Liver (tissue), 9 donors: ENCODE measurements at regions not wholly inside any gene's neighbourhood (a gene's known extent, or its start where the extent isn't known, plus 50 kb on each side); places are given as distances from the start of the nearest gene placed in this dataset. TPM values are rescaled to one million over a fixed set of nuclear protein-coding genes. Genes with fewer than 3 reads are reported as not detected.
A peak's percentile ranks its signal among the peaks of the same experiment; 100 is the strongest.

Source experiments
- DNase-seq: peaks from one replicate; pipeline ENCODE4 v3.0.0-alpha.2; 2017; ENCODE audit warnings: low spot score
- H3K27ac ChIP-seq, 2 donors: one replicate each; pipeline ENCODE4 v1.7.0; 2013; ENCODE audit warnings: inconsistent platforms in 2 of 2, low read length in 2 of 2, control low read depth in 1 of 2, low read depth in 1 of 2, mild to moderate bottlenecking in 1 of 2
- H3K27me3 ChIP-seq, 4 donors: one replicate each; pipeline versions ENCODE4 v1.6.1 to v1.7.0; 2013; ENCODE audit warnings: low read length in 3 of 4, inconsistent platforms in 1 of 4, mild to moderate bottlenecking in 1 of 4, moderate library complexity in 1 of 4; ENCODE audit not compliant: control insufficient read depth in 4 of 4, insufficient read depth in 4 of 4
- H3K36me3 ChIP-seq, 4 donors: one replicate each; pipeline versions ENCODE4 v1.6.1 to v1.7.0; 2013; ENCODE audit warnings: low read length in 3 of 4, mild to moderate bottlenecking in 3 of 4, low read depth in 1 of 4, moderate library complexity in 1 of 4; ENCODE audit not compliant: control insufficient read depth in 4 of 4, insufficient read depth in 3 of 4
- H3K4me1 ChIP-seq, 4 donors: one replicate each; pipeline versions ENCODE4 v1.6.1 to v1.7.0; 2013; ENCODE audit warnings: low read length in 3 of 4, mild to moderate bottlenecking in 3 of 4, moderate library complexity in 1 of 4; ENCODE audit not compliant: control insufficient read depth in 4 of 4, insufficient read depth in 4 of 4
- H3K4me3 ChIP-seq, 3 donors: one replicate each; pipeline versions ENCODE4 v1.6.1 to v1.7.0; 2013; ENCODE audit warnings: low read length in 3 of 3, control low read depth in 1 of 3, low read depth in 1 of 3, mild to moderate bottlenecking in 1 of 3
- H3K9ac ChIP-seq, 2 donors: one replicate each; pipeline ENCODE4 v1.7.0; 2013; ENCODE audit warnings: low read length in 2 of 2, mild to moderate bottlenecking in 2 of 2, moderate library complexity in 2 of 2, control low read depth in 1 of 2, low read depth in 1 of 2
- H3K9me3 ChIP-seq, 4 donors: one replicate each; pipeline versions ENCODE4 v1.6.1 to v1.7.0; 2013; ENCODE audit warnings: low read length in 3 of 4; ENCODE audit not compliant: control insufficient read depth in 4 of 4
- EGR1 ChIP-seq, 2 donors: IDR thresholded peaks; 2 replicates each; pipeline ENCODE4 v1.6.1; 2016 to 2018; ENCODE audit warnings: antibody characterized with exemption in 2 of 2, low read depth in 2 of 2
- FOXA1 ChIP-seq: IDR thresholded peaks from 2 replicates; pipeline ENCODE4 v1.6.1; 2016; ENCODE audit warnings: antibody characterized with exemption
- FOXA2 ChIP-seq: IDR thresholded peaks from 2 replicates; pipeline ENCODE4 v1.6.1; 2016; ENCODE audit warnings: antibody characterized with exemption
- GABPA ChIP-seq, 2 donors: IDR thresholded peaks in 1 of 2; conservative IDR thresholded peaks in 1 of 2; 2 replicates each; pipeline ENCODE4 v1.6.1; 2016; ENCODE audit warnings: antibody characterized with exemption in 2 of 2, mild to moderate bottlenecking in 1 of 2, moderate library complexity in 1 of 2
- HNF4A ChIP-seq, 2 donors: conservative IDR thresholded peaks; 2 replicates each; pipeline ENCODE4 v1.6.1; 2016; ENCODE audit warnings: antibody characterized with exemption in 2 of 2, mild to moderate bottlenecking in 2 of 2
- HNF4G ChIP-seq: IDR thresholded peaks from 2 replicates; pipeline ENCODE4 v1.6.1; 2016; ENCODE audit warnings: antibody characterized with exemption
- JUND ChIP-seq, 2 donors: IDR thresholded peaks; 2 replicates each; pipeline ENCODE4 v1.6.1; 2016; ENCODE audit warnings: antibody characterized with exemption in 2 of 2
- NR2F2 ChIP-seq: IDR thresholded peaks from 2 replicates; pipeline ENCODE4 v1.6.1; 2016; ENCODE audit warnings: antibody characterized with exemption
- RAD21 ChIP-seq, 2 donors: IDR thresholded peaks; 2 replicates each; pipeline ENCODE4 v1.6.1; 2016; ENCODE audit warnings: antibody characterized with exemption in 2 of 2, mild to moderate bottlenecking in 2 of 2
- RXRA ChIP-seq, 2 donors: IDR thresholded peaks; 2 replicates each; pipeline ENCODE4 v1.6.1; 2017 to 2018; ENCODE audit warnings: antibody characterized with exemption in 2 of 2, mild to moderate bottlenecking in 1 of 2
- SP1 ChIP-seq: IDR thresholded peaks from 2 replicates; pipeline ENCODE4 v1.6.1; 2018; ENCODE audit warnings: antibody characterized with exemption, mild to moderate bottlenecking
- TAF1 ChIP-seq: conservative IDR thresholded peaks from 2 replicates; pipeline ENCODE4 v1.6.1; 2016; ENCODE audit warnings: antibody characterized with exemption, mild to moderate bottlenecking
- YY1 ChIP-seq: IDR thresholded peaks from 2 replicates; pipeline ENCODE4 v1.6.1; 2016; ENCODE audit warnings: antibody characterized with exemption, mild to moderate bottlenecking
- WGBS: extraction: QIAGEN DNeasy Blood & Tissue Kit; methylation state at CpG from one replicate; pipeline ENCODE4 v1.1.7; 2013; 5-methylcytosine and 5-hydroxymethylcytosine counted together
- small RNA-seq: library from RNA; depleted of rRNA; stranded (forward); fragments of <200 nt; gene quantifications from one replicate; pipeline ENCODE3, GENCODE V24; 2014
- TF ChIP-seq, protein P1 (sequence below): IDR thresholded peaks from 2 replicates; pipeline ENCODE4 v1.6.1; 2016; ENCODE audit warnings: antibody characterized with exemption
- TF ChIP-seq, protein P2 (sequence below): fragments of 150-350 bp; IDR thresholded peaks from 2 replicates; pipeline ENCODE4 v1.5.1; 2017; ENCODE audit warnings: improper control_type of control experiment, low read depth, low read length; ENCODE audit not compliant: missing input control
- TF ChIP-seq, protein P3 (sequence below): IDR thresholded peaks from 2 replicates; pipeline ENCODE4 v1.6.1; 2016; ENCODE audit warnings: antibody characterized with exemption
- donor health status: healthy.
- donor health status: healthy.
- donor health status: healthy.
- donor health status: healthy.
- donor health status: healthy.

DNA sequence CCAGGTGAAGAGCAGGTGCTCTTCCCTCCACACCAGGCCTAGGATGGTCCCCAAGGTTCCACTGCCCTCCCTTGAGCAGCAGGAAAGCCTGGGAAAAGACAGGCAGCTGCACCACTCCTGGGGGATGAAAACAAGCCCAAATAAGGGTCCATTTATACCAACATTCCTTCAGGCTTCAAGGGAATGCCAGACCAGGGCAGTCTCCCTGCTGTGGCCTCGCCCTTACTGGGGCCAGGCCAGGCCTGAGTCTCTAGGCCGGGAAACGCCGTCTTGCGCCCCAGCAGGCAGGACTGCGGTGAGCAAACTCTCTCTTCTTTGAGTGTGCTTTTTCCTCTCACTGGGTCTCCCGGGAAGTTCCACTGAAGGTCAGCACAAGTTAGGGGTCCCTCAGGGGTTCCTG is 443.5 kb downstream of the SOX6 start:
- DNase-seq, result no peak
- no peak overlapping the region for H3K27ac ChIP-seq
- no peaks in the 10 kb centered on the region for H3K4me1 ChIP-seq
- no peak overlapping the region for H3K9ac ChIP-seq
- H3K27me3 ChIP-seq, result no peaks in the 10 kb centered on the region
- no peaks in the 10 kb centered on the region for H3K36me3 ChIP-seq
- no peak overlapping the region for H3K4me3 ChIP-seq
- TF ChIP-seq EGR1 (IDR thresholded peaks at IDR 0.05; ENCODE audit: low read depth in 2 of 2), result no peak
- TF ChIP-seq SP1, result no peak
- TF ChIP-seq, protein P1, sequence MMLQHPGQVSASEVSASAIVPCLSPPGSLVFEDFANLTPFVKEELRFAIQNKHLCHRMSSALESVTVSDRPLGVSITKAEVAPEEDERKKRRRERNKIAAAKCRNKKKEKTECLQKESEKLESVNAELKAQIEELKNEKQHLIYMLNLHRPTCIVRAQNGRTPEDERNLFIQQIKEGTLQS, result no peak
- TF ChIP-seq RXRA (IDR thresholded peaks at IDR 0.05), result no peak
- TF ChIP-seq GABPA (IDR thresholded peaks at IDR 0.05 in 1 of 2, conservative IDR thresholded peaks at IDR 0.05 in 1 of 2), result no peak
- no peak for TF ChIP-seq TAF1
- TF ChIP-seq HNF4A (conservative IDR thresholded peaks at IDR 0.05), result no peak
- TF ChIP-seq, protein P2, sequence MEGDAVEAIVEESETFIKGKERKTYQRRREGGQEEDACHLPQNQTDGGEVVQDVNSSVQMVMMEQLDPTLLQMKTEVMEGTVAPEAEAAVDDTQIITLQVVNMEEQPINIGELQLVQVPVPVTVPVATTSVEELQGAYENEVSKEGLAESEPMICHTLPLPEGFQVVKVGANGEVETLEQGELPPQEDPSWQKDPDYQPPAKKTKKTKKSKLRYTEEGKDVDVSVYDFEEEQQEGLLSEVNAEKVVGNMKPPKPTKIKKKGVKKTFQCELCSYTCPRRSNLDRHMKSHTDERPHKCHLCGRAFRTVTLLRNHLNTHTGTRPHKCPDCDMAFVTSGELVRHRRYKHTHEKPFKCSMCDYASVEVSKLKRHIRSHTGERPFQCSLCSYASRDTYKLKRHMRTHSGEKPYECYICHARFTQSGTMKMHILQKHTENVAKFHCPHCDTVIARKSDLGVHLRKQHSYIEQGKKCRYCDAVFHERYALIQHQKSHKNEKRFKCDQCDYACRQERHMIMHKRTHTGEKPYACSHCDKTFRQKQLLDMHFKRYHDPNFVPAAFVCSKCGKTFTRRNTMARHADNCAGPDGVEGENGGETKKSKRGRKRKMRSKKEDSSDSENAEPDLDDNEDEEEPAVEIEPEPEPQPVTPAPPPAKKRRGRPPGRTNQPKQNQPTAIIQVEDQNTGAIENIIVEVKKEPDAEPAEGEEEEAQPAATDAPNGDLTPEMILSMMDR, result no peak
- TF ChIP-seq JUND (IDR thresholded peaks at IDR 0.05), result no peak
- TF ChIP-seq FOXA2, result no peak
- no peak for TF ChIP-seq NR2F2
- TF ChIP-seq, protein P3, sequence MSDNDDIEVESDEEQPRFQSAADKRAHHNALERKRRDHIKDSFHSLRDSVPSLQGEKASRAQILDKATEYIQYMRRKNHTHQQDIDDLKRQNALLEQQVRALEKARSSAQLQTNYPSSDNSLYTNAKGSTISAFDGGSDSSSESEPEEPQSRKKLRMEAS, result no peak
- no peak for TF ChIP-seq HNF4G
- no peak for TF ChIP-seq RAD21 (IDR thresholded peaks at IDR 0.05)
- H3K9me3 ChIP-seq, result no peaks in the 10 kb centered on the region
- WGBS, result 95% methylated on average over 7 of the region's 7 CpGs

DNA sequence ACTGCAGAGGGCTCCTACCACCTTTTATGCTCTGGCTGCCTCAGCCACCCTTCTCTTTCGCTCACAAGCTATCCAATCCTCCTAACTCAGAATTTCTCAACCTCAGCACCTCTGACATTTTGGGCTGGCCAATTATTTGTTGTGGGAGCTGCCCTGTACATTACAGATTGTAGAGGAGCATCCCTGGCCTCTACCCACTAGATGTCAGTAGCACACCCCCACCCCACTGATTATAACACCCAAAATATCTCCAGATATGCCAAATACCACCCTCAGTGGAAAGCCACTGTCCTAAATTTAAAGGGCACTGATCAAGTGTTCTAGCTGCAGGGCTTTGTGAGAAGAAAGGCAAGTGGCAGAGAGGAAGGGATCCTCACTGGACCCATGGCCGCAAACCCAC is 443.1 kb downstream of the SOX6 start:
- no peak overlapping the region for H3K9ac ChIP-seq
- H3K9me3 ChIP-seq, result no peaks in the 10 kb centered on the region
- H3K27me3 ChIP-seq, result no peaks in the 10 kb centered on the region
- no peaks in the 10 kb centered on the region for H3K4me1 ChIP-seq
- TF ChIP-seq YY1 (no peak), FOXA2 (no peak), FOXA1 (no peak), TAF1 (no peak), HNF4A (conservative IDR thresholded peaks at IDR 0.05) (no peak), RAD21 (IDR thresholded peaks at IDR 0.05) (peak in 1 of 2 donors; percentile 15)
- TF ChIP-seq, protein P3, result no peak
- no peaks in the 10 kb centered on the region for H3K36me3 ChIP-seq
- WGBS, result 97% methylated on average over 2 of the region's 2 CpGs
- H3K4me3 ChIP-seq, result no peak overlapping the region
- no peak overlapping the region for H3K27ac ChIP-seq
- no peak for DNase-seq

Small RNAs in the stretch of these regions (small RNA-seq; reads per million reads assigned to genes)
- not detected for gene RF00324
